Thyroid gland (tissue), 4 donors: ENCODE measurements at regions not wholly inside any gene's neighbourhood (a gene's known extent, or its start where the extent isn't known, plus 50 kb on each side); places are given as distances from the start of the nearest gene placed in this dataset.

Experiments
- CTCF ChIP-seq, 6 experiments: fragments of 200-600 bp in 3 of 6; fragments of 450-650 bp in 3 of 6; sonication (generic) in 3 of 6; IDR thresholded peaks; one replicate each; pipeline ENCODE4 v1.5.1; 2016 to 2019; ENCODE audit warnings: antibody characterized with exemption in 6 of 6, mild to moderate bottlenecking in 2 of 6, inconsistent platforms in 1 of 6, moderate library complexity in 1 of 6
- POLR2A ChIP-seq, 2 donors: fragments of 450-650 bp; IDR thresholded peaks; one replicate each; pipeline ENCODE4 v1.6.1; 2017; ENCODE audit warnings: antibody characterized with exemption in 2 of 2, mild to moderate bottlenecking in 2 of 2, moderate library complexity in 1 of 2

- no peak for TF ChIP-seq CTCF (IDR thresholded peaks at IDR 0.05)
- TF ChIP-seq POLR2A (IDR thresholded peaks at IDR 0.05) = no peak
These were observed 62.4 kb upstream of the SERP2 start for GRCh38 chr13:44311011-44311780.
